ENCODE measurements at regions not wholly inside any gene's neighbourhood (a gene's known extent, or its start where the extent isn't known, plus 50 kb on each side); places are given as distances from the start of the nearest gene placed in this dataset.

GRCh38 chr7:42429339-42429738 lies 192.3 kb upstream of the GLI3 start:
- DNase-seq, result no peak

DNA sequence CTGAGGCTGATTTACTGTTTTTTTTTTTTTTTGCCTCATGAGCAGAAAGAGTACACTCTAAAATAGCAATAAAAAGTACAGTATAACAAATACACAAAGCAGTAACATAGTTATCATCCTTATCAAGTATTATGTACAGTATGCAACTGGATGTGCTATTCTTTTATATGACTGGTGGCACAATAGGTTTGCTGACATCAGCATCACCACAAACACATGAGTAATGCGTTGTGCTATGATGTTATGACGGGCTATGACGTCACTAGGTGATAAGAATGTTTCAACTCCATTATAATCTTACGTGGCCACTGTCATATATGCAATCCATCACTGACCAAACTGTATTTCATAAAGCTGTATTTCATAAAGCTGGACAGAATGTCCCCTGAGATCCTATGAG lies 189.2 kb upstream of the GLI3 start:
- no peak for DNase-seq

DNA sequence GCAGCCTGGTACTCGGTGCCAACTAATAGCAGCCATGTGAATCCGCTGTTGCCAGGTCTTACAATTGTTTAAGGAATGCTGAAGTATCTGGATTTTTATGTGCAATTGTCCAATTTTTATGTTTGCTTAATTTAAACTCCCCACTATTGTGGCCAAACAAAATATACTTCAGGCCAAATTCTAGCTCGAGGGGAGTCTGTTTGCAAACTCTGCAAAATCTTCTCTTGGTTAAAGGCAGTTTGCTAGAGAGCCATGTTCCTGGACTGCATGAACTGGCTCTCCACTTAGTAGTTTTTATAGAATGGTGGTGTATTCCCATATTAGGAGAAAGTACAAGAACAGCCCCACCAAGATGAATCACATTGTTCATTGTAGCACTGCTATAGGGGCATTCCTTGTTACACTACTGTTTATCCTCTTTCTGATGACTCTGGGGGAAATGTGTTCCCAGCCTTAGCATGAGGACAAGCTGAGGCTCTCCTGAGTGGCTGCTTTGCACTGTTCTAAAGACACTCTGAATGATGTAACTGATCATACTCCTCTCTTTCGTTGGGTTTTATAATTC lies 178.0 kb upstream of the GLI3 start:
- DNase-seq, result no peak

- DNase-seq, result no peak
Measured at GRCh38 chr7:42414028-42414427, 177.0 kb upstream of the GLI3 start.

GRCh38 chr7:42409296-42409695 lies 172.3 kb upstream of the GLI3 start:
- DNase-seq, result no peak

- DNase-seq, result no peak
Measured at GRCh38 chr7:42407833-42408232, 170.8 kb upstream of the GLI3 start.

DNA sequence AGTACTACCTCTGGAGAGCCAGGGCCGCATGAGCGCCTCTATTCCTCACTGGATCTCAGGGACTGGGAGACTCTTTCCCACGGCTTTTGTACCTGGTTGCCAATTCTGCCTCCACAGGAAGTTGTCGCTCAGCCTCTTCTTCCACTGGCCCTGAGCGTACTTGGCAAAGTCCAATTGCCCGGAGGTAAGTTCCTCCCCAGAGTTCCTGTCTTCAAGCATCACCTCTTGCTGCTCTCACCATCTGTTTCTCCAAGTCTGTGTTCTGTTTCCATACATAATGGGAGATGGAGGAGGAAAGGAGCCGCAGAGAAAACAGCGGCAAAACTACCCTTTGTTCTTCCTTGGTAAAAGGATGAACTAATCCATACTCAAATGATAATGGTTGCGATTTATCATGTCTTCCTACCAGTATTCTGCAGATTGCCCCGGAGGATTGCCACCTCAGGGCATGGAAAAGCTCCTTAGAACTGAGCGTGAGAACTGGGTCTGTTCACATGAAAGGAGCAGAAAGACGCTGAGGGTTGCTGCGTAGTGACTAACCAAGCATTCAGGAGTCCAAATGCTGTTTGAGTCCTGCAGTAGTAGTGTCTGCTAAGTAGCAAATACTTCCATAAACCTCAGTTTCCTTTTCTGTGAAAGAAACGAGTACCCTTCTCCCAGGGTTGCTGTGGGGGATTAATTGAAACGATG lies 170.2 kb upstream of the GLI3 start:
- no peak for DNase-seq

- no peak for DNase-seq
Measured at GRCh38 chr7:42406358-42406757, 169.3 kb upstream of the GLI3 start.

DNA sequence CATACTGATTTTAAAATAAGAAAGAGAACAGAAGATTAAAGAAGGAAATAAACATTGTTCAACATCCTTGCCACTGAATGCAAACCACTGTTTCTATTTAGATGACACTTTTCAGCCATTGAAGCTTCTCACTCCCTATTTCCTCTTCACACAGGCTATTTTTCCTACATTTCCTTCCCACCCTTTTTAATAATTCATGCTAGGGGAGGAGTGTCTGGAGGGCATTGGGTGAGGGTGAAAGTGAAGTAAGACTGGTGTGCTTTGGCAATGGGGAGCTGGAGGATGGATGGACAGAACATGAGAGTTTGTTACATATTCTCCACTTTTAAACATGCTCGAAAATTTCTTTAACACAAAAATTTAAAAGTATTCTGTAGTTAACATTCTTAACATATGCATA lies 168.8 kb upstream of the GLI3 start:
- no peak for DNase-seq

DNA sequence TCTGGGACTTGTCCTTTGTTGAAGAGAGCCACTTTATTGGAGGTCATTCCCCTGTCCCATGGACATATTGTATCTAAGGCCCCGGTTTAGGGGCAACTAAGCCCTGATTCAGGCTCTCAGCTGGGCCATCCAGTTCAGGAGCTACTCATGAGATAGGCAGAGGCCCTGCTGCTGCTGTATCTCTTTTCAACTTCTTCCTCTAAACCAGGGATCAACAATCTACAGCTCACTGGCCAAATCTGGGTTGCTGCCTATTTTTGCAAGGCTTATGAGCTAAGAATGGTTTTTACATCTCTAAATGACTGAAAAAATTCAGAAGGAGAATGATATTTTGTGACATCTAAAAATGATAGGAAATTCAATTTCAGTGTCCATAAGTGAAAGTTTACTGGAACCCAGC lies 166.8 kb upstream of the GLI3 start:
- no peak for DNase-seq

DNA sequence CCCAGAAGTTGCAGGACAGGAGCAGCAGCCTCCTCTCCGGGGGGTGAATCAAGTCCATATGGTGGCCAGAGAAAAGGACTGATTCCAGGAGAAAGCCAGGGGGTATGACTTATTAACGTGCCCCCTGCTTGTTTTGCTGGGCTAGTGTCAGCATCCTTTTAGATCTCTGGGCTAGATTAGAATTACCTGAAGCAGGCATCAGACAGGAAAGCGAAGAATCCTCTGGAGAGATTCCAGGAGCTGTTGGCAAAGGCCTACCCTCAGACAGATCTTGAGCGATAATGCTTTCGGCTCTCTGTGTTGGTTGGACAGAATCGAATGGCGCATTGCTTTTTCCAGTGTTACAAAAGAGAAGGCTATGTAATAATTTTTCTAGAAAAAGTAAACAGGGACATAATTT lies 164.0 kb upstream of the GLI3 start:
- DNase-seq, result no peak

DNA sequence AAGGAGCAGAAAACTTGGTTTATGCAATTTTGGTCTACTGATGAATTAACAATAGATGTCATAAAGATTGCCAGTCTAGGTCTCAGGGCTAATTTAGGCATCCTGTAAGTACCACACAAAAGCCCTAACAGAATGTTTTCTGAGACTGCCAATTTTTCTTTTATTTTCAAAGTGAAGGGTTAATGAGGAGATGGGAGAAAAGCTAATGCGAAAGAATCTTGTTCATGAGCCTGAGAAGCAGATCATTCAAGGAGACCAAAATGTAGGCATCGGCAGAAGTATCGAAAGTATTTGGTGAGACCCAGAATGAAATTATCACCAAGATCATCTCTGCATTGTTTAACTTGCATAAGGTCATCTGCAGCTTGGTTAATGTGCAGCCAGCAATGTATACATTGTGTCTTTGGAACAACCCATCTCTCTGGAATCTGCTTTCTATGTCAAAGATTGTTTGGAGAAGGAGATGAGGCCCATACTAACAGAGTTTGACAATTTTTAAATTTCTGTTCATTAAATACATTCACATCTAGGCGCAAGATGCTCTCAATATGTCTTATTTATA lies 163.3 kb upstream of the GLI3 start:
- DNase-seq, result no peak

DNA sequence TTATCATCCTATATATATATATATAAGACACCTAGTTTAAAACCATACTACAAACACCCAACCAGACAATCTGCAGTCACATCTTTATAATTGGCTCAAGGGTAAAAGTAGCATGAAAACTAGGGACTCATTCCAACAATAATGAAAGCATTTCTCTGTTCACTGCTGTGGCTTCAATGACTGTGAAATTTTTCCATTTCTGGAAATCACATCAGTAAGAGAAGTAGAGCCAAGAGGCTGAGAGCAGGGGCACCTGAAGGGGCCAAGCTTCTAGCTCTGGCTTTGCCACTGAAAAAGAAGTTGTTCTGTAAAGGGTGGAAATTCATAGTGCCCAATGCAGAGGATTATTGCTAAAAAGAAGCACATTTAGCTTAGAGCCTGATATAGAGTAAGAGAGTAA lies 158.6 kb upstream of the GLI3 start:
- no peak for DNase-seq

DNA sequence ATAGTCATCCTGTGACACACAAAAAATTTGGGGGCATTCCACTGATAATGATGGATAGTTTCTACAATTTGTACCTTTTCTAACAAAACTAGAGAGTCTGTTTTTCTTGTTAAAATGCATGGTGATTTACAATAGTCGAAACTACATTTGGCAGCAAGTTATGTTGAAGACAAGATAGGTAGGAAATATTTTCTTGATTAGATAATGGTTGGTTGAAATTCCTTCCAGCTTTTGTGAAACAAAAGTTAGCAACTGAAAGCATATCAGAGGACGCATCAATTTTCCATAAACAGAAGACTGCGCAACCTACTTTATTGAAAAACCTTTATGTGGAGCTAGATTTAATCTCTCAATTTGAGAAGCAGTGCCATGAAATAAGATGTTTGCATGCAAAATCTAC lies 155.8 kb upstream of the GLI3 start:
- no peak for DNase-seq

- DNase-seq, result no peak
Measured at GRCh38 chr7:42389697-42390096, 152.7 kb upstream of the GLI3 start.

DNA sequence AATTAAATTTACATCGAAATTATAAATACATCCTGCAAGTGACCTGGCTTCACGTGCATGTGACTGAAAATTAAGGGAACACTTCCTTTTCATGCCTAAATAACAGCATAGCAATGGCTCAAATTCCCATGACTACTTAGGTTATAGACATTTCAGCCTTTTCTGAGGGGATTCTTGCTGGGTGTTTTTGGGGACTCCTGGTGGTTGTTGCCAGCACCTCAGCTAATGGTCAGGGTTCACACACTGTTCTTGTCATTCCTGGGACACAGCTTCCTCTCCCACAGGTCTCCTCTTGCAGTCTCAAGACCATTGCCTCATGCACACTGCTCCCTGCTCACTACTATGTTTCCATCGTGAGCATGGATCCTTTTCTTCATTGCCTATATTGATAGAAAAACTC lies 148.9 kb upstream of the GLI3 start:
- DNase-seq, result no peak

- no peak for DNase-seq
Measured at GRCh38 chr7:42381161-42381560, 144.2 kb upstream of the GLI3 start.

DNA sequence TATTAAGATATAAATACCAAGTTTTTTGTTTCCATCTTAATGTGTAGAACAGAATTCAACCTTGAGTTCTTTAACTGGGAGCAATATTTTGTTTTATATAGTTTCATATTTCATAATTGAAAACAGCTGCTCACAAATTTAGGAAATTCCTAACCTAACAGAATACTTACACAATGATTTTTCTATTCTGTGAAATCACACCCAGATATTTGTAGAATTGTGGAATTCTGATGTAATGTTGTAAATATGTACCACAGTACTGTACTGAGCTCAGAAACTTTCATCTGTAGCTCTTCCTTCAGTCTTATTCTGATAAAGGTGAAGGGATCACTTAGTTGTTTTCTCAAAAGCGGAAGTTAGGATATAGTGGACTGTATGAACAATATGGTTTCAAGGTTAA lies 143.4 kb upstream of the GLI3 start:
- DNase-seq, result no peak

DNA sequence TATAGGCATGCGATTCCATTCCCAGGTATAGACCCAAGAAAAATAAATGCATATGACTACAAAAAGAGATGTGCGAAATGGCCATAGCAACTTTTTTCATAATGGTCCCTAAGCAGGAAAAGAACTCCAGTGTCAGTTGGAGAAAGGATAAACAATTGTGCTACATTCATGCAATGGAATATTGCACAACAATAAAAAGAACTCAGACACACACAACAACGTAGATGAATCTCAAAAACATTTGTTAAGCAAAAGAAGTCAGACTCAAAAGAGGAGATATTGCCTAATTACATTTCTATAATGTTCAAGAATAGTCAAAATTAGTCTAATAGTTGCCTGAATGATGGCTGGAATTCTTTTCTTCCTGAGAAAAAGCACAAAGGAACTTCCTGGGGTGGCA lies 141.1 kb upstream of the GLI3 start:
- no peak for DNase-seq

DNA sequence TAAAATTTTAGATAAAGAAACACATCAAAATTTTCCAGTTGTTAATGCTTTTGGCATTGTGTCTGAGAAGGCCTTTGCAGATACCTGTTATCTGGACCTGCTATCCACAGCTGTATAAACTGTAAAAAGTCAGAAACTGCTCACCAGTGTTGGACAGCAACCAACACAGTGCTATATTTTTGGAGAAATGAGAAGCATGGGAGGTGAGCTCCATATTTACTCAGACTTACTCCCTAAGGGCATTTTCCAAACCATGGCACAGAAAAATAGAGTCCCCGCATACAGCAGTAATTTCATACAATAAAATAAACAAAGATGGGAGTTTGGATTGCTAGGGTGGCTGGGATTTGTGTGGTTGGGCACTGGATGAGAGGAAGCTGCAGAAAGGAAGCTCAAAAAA lies 136.3 kb upstream of the GLI3 start:
- no peak for DNase-seq

DNA sequence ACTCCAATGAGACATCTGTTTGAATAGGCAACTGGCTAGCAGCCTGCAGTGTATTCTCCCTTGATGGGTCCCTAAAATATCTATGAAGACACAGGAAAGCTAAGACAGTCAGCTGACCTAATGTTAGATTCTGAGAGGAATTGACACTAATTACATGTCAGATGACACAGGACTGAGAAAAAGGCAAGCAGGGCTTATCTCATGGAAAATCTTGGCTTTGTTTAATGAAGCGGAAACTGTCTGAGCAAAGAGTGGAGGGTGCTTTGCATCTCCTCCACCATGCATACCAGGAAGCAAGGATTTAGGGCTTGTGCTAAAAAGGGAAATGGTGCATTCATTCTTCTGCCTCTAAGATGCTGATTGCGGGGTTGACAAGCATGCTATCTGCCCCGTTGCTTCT lies 135.5 kb upstream of the GLI3 start:
- no peak for DNase-seq

DNA sequence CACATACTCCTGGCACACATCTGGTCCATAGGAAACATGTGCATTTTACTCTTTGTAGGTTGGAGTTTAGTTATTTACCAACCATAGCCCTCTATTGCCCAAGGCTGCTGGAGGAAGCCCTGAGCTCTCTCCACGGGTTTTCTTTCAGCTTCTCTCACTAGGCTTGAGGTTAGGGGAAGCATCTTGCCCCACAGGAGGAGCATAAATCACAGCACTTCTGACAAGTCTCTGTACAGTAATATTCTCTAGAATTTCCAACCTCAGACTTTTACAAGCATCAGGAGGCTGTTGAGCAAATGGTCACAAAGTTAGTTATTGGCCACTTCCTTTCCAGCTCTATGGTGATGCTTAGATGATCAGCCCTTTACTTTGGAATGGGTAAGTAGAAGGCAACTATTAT lies 122.9 kb upstream of the GLI3 start:
- no peak for DNase-seq

GRCh38 chr7:42351316-42351935 lies 114.4 kb upstream of the GLI3 start:
- no peak for DNase-seq

DNA sequence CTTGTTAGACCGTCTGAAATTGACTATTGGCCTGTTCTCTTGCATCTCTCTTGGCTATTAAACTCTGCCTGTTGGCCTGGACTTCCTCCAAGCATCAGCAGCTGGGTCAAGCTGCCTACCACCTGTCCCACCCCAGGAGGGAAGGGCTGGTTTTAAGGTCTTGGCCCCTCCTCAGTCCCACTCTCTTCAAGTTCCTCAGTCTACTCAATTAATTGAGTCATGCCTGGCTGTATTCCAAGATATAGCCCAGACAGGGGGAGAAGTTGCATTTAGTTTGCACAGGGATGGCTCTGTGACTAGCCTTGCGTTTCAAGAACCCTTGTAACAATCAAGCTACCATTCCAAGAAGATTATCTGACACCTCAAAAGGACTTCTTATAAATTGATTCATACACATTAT lies 113.8 kb upstream of the GLI3 start:
- DNase-seq, result no peak

DNA sequence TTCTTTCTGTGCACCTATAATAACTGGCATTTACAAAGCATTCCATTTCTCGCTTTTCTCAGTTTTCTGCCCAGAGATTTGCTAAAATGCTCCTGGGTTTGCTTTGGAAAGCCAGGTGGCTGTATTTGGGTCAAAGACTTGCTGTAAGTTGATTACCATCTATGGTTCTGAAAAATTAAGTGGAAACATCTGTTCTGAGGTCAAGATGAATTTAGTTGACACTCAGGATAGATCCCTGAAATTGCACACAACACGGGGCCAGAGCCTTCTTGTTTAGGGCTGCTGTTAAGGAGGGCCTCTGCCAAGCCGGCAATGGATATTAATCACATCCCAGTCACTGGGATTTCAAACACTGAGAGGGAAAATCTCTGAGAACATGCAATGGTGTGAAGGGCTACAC lies 111.6 kb upstream of the GLI3 start:
- no peak for DNase-seq
